ENCODE measurements at regions not wholly inside any gene's neighbourhood (a gene's known extent, or its start where the extent isn't known, plus 50 kb on each side); places are given as distances from the start of the nearest gene placed in this dataset.

GRCh38 chr4:171002246-171002645 is 811.0 kb upstream of the GALNTL6 start:
- POLR2A ChIA-PET (ENCODE audit: partially characterized antibody): no interaction called here

More at GRCh38 chr4:171002246-171002645, 811.0 kb upstream of the GALNTL6 start:
- H4K8ac ChIP-seq (ENCODE audit: extremely low read depth, insufficient read depth, low read length): no peak overlapping the region
- H2AFZ ChIP-seq (ENCODE audit: low read length): no peak overlapping the region
- H4K20me1 ChIP-seq (replicated peaks in 1 of 2; ENCODE audit: control insufficient read depth in 1 of 2, insufficient read depth in 2 of 2, low read length in 2 of 2): no peaks in the 10 kb centered on the region
- H3K56ac ChIP-seq (replicated peaks; ENCODE audit: insufficient read length, low read depth, low read length): no peak overlapping the region
- no peak overlapping the region for H4K5ac ChIP-seq (ENCODE audit: insufficient read length, low read depth, low read length)
- no peaks in the 10 kb centered on the region for H3K9me3 ChIP-seq (ENCODE audit: insufficient read depth in 2 of 2, low read depth in 1 of 2, low read length in 1 of 2)
- no peak overlapping the region for H3K18ac ChIP-seq (ENCODE audit: extremely low read depth, low read length)
- no peak overlapping the region for H3K4me3 ChIP-seq (ENCODE audit: extremely low read depth in 1 of 4, insufficient read depth in 2 of 4, low read depth in 3 of 4, low read length in 4 of 4)
- no peak overlapping the region for H2BK15ac ChIP-seq (ENCODE audit: low read length)
- no peak overlapping the region for H3K14ac ChIP-seq (ENCODE audit: insufficient read length)
- CTCF ChIA-PET (ENCODE audit: partially characterized antibody): interaction anchor here (2.1 kb wide), 1 partner anchor 12 kb away, joined by 7 read pairs; no protein-coding TSS in a partner anchor
- DNase-seq (ENCODE audit: low read depth in 1 of 2, low spot score in 2 of 2) (no peak), FAIRE-seq (no peak)
- H3K4me1 ChIP-seq (replicated peaks in 1 of 4; ENCODE audit: control insufficient read depth in 3 of 4, insufficient read depth in 4 of 4, low read length in 3 of 4): no peaks in the 10 kb centered on the region
- no peaks in the 10 kb centered on the region for H3K79me2 ChIP-seq (ENCODE audit: control insufficient read depth in 1 of 2, insufficient read depth in 2 of 2, low read length in 2 of 2)
- TF ChIP-seq YY1 (IDR thresholded peaks at IDR 0.05; ENCODE audit: low read depth, low read length) (no peak), TEAD4 (IDR thresholded peaks at IDR 0.05; ENCODE audit: low read depth, low read length) (no peak), CHD1 (IDR thresholded peaks at IDR 0.05; ENCODE audit: low read depth, low read length) (no peak), RBBP5 (IDR thresholded peaks at IDR 0.05; ENCODE audit: borderline replicate concordance, low read depth, low read length) (no peak), HDAC6 (IDR thresholded peaks at IDR 0.05; ENCODE audit: low read depth, low read length) (no peak), CTBP2 (IDR thresholded peaks at IDR 0.05; ENCODE audit: borderline replicate concordance, insufficient read depth, insufficient read length, low read length) (no peak), TBP (IDR thresholded peaks at IDR 0.05; ENCODE audit: low read depth, low read length) (no peak)
- H3K79me1 ChIP-seq (ENCODE audit: low read depth, low read length): no peaks in the 10 kb centered on the region
- no peak overlapping the region for H2AK5ac ChIP-seq (ENCODE audit: low read depth, low read length)
- H3K27me3 ChIP-seq (replicated peaks in 1 of 4; ENCODE audit: control insufficient read depth in 3 of 4, extremely low read depth in 1 of 4, insufficient read depth in 3 of 4, low read length in 3 of 4): no peaks in the 10 kb centered on the region
- no peaks in the 10 kb centered on the region for H3K36me3 ChIP-seq (ENCODE audit: control insufficient read depth in 2 of 4, insufficient read depth in 4 of 4, low read length in 3 of 4)
- WGBS, 2 experiments (ENCODE audit: extremely low coverage in 1 of 2, insufficient coverage in 1 of 2, insufficient read length in 1 of 2, insufficient replicate concordance in 2 of 2, low coverage in 1 of 2, low lambda C conversion rate in 2 of 2, missing lambda C conversion rate in 1 of 2): 75% methylated on average over 1 of the region's 1 CpG; no CpG with 5 or more reads in 1 of the 2 experiments
- H3K23me2 ChIP-seq (ENCODE audit: low read depth, low read length): no peaks in the 10 kb centered on the region
- H3K27ac ChIP-seq (ENCODE audit: low read depth, low read length): no peak overlapping the region
- H3K4me2 ChIP-seq (ENCODE audit: insufficient read depth in 1 of 2, low read depth in 2 of 2, low read length in 2 of 2): no peak overlapping the region
- H2BK120ac ChIP-seq (replicated peaks; ENCODE audit: low read depth, low read length): no peak overlapping the region
- no peak overlapping the region for H3K4ac ChIP-seq (replicated peaks; ENCODE audit: insufficient read length, low read depth, low read length)
- H4K91ac ChIP-seq (replicated peaks; ENCODE audit: insufficient read length, low read length): no peak overlapping the region
- H2BK5ac ChIP-seq (ENCODE audit: low read depth, low read length): no peak overlapping the region
- no peak overlapping the region for H2BK12ac ChIP-seq (ENCODE audit: low read depth, low read length)
- H3K23ac ChIP-seq (ENCODE audit: insufficient read length): no peak overlapping the region
- no peak overlapping the region for H2BK20ac ChIP-seq (ENCODE audit: low read length)
- H3K9ac ChIP-seq (replicated peaks in 1 of 4; ENCODE audit: extremely low read depth in 1 of 4, low read depth in 3 of 4, low read length in 3 of 4): no peak overlapping the region
